GM21723 (cell line): ENCODE measurements at regions not wholly inside any gene's neighbourhood (a gene's known extent, or its start where the extent isn't known, plus 50 kb on each side); places are given as distances from the start of the nearest gene placed in this dataset.

ENCODE experiments used
- ATAC-seq: cut with Tn5 transposase; IDR thresholded peaks from one replicate; pipeline ENCODE4 v1.9.1; 2021; ENCODE audit warnings: mild to moderate bottlenecking, moderate library complexity; ENCODE audit not compliant: unreplicated experiment

DNA sequence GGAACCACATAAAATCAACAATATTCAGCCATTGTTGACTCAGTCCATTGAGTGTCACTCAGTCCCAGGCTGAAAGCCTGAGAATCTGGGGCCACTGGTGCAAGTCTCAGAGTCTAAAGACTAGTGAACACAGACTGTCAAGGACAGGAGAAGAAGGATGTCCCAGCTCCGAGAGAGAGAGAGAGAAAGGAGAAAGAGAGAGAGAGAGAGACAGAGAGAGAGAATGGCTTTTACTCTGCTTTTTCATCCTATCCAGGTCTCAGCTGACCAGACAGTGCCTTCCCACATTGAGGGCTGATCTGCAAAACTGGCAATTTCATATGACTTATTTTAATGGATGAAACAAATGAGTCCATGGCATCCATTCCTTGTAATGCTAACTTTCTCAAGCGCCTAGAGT, 984.1 kb downstream of the UQCRFS1 start:
- ATAC-seq: no peak

DNA sequence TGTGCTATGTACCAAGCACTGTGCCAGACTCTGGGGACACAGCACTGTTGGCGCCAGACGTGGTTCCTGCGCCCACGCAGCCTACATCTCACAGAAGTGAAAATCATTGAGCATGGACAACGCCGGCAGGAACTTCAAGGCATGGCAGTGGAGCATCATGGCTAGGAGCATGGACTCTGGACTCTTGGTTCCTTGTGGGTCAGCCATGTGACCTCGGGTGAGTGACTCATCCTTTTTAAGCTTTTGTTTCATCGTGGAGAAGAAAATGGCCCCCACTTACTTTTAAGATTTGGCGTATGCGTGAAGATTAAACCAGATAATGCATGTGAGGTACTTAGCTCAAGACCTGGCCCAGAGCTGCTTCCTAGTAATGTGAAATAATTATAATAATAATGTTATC, 988.5 kb downstream of the UQCRFS1 start:
- ATAC-seq: no peak

GRCh38 chr19:28221736-28222135, 991.2 kb downstream of the UQCRFS1 start:
- no peak for ATAC-seq

GRCh38 chr19:28218728-28219127, 994.2 kb downstream of the UQCRFS1 start:
- ATAC-seq: no peak

DNA sequence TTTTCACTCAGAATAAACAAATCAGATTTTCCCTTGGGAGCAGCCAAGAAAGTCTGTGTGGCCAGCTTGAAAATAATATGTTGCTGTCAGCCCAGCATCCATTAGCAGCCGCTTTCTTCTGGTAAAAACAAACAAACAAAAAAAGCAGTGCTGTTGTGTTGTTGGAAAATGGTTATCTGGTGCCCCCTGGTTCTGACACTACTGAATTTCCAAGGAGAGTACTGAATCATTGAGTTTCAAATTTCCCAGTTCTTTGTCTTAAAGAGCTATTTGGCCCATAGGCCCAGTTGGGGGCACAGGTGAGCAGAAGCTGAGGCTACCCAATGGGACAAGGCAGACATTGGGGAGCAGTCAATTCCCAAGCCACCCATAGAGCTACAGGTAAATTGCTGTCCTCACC, 995.9 kb downstream of the UQCRFS1 start:
- ATAC-seq: no peak

GRCh38 chr19:28213470-28214082, 999.4 kb downstream of the UQCRFS1 start:
- ATAC-seq: no peak

DNA sequence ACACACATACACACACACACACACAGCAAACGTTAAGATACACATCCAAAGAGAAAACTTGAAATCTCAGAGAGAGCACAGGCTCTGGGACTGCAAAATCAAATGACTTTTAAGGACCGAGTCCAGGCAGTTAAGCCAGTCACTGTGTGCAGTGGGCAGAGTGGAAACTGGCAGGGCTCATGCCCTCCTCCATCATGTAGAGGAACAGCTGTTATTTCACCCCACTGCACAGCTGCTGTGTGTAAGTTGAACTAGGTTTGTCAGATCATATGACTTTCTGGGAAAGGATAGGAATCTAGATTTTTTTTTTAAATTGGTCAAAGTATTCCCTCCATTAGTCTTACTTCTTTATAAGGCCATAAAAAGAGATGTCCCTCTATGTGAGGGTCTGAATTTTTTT, 1002.1 kb downstream of the UQCRFS1 start:
- no peak for ATAC-seq

- no peak for ATAC-seq
Measured at GRCh38 chr19:28208745-28209144, 1004.2 kb downstream of the UQCRFS1 start.

DNA sequence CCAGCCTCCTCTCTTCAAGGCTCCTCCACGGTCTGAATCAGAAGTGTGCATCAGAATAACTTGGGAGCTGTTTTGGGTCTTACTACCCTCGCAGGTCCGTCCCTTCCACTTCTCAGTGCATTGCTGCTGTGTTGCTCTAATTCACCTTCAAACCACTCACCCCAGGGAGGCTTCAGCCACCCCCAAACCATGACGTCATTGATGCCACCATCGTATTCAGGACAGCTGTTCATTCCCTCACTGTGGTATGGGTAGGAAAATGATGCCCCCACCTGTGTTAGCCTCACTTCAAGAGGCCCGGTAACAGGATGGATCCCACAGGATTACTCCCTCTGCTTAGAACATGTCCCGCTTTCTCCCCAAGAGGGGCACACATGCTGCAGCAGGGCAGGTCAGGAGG, 1005.7 kb downstream of the UQCRFS1 start:
- no peak for ATAC-seq

GRCh38 chr19:28201462-28201943, 1011.4 kb downstream of the UQCRFS1 start:
- no peak for ATAC-seq

DNA sequence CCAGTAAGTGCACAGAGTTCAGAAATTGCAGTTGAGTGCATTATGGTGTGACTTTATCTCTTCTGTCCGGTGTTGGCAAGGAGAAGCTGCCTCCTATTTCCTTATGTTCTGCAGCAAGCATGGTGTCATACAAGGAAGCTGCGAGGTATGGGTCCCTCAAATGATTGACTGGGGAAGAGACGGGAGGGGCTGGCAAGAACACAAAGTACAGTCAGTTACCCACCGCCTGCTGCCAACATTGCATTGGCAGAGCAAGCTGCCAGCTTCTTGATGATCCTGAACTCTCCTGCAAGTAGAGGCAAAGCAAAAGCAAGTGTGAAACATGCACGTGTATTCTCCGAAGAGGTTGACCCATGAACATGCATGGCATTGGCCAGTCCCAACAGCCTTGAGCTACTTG, 1013.6 kb downstream of the UQCRFS1 start:
- ATAC-seq: no peak

GRCh38 chr19:28196961-28197360, 1016.0 kb downstream of the UQCRFS1 start:
- no peak for ATAC-seq

DNA sequence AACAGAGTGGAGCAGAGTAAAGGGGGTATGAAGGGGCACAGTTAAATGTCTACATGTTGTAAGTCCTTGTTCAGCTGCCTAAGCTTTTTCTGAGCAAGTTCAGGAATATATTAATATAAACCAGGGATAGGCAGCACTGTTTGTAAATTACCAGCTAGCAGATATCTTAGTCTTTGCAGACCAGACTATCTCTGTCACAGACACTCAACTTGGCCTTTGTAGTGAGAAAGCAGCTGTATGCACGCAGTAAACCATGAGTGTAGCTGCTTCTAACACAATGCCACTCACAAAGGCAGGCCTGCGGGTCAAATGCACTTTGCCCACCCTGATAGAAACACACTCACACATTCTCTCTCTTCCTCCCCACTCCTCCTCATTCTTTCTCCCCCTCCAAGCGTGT, 1016.9 kb downstream of the UQCRFS1 start:
- ATAC-seq: no peak

DNA sequence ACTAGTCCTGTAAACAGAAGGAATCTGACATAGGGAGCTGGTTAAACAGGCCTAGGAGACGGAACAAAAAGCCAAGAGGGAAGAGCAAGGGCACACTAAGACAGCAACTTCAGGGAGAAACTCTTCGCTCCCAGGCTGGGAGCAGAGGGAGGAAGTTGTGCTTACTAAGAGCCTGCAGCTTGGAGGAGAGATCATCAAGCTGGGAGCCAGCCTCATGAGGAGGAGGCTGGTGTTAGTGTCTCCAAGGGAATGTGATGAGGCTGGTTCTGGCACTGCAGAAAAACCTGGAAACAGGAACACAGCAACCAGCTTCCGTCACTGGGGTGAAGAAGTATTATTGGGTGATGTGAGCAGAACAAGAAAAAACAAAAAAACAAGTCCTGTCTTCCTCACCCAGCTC, 1027.3 kb downstream of the UQCRFS1 start:
- no peak for ATAC-seq

- ATAC-seq: no peak
Measured at GRCh38 chr19:28184997-28185396, 1028.0 kb downstream of the UQCRFS1 start.

DNA sequence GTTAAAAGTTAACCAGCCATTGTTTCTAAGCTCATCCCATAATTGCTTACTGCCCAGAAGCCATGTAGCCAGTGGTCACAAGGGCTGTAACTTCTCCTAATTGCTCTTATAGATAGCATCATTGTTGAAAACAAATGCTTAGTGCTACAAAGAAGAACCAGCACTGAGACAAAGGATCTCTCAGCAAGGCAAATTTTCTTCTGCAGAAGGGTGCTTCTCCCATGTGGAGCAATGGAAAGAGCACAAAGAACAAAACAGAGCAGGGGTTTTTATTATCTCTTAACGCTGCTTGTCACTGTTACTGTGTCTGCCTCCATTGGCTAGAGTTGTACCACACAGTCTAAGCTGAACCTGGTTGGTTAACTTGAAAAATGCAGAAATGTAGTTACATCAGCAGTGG, 1036.8 kb downstream of the UQCRFS1 start:
- ATAC-seq: no peak

DNA sequence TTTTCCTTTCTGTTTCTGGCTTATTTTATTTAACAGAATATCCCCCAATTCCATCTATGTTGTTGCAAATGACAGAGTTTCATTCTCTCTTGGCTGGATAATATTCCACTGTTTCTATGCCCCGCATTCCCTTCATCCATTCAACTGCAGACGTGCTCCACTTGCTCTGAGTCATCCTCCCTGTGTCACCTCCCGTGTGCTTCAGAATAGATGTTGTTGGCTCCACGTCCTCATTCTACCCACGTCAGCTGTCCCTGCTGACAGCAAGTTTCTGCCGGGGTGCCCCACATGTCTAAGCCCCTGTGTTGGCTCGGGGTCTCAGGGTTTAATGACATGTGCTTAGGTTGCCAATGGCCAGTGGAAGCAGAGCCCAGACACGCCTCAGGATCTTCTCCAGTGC, 1041.0 kb downstream of the UQCRFS1 start:
- no peak for ATAC-seq

DNA sequence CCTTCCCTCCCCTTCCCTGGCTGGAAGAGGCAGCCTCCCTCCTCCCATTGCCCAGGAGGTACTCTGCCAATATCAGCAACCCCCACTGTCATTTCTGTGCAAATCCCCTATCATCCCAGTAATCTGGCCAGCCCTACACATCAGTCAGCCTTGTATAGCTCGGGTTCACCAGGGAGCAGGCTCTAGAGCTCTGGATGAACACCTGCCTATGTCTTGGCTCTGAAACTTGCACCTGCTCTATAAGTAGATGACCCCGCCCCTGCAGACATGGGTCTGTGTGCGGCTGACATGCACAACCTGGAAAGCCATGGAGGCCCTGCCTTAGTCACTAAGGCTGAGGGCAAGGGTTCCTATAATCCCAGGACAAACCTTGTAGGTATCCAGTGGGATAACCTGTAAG, 1042.9 kb downstream of the UQCRFS1 start:
- ATAC-seq: no peak

DNA sequence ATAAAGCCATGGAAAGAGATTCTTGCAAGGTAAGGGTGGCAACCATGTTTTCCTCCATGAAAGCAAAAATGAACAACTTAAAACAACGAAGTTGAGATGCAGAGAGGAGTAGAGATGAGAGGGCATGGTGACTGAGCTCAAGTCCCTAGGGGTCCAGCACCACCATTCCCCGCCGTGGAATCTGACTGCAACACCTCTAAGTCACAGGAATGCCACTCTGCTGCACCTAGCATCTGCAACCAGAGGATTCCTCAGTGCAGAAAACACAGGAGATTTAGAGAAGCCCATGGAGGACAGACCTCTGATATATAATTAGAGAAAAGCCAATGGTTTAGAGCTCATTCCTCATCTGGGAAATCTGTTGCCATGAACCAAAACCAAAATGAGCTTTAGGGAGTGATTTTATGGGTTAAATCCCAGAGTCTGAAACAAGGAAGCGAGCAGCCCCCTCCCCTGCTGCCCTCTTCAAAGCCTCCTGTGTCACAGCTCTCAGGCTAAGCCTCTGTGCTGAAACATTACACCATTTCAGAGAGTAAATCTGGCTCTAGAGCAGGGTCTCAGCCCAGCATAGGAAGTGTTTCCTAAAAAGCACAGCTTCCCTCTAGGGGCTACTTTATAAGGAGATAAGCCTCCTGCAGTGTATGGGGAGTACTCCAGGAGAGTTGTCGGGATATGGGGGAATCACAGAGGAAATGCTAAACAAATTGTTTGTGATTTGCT, 1043.6 kb downstream of the UQCRFS1 start:
- ATAC-seq: no peak

GRCh38 chr19:28168557-28168956, 1044.4 kb downstream of the UQCRFS1 start:
- ATAC-seq: no peak

- no peak for ATAC-seq
Measured at GRCh38 chr19:28166025-28166424, 1046.9 kb downstream of the UQCRFS1 start.

- no peak for ATAC-seq
Measured at GRCh38 chr19:28164214-28164613, 1048.7 kb downstream of the UQCRFS1 start.

DNA sequence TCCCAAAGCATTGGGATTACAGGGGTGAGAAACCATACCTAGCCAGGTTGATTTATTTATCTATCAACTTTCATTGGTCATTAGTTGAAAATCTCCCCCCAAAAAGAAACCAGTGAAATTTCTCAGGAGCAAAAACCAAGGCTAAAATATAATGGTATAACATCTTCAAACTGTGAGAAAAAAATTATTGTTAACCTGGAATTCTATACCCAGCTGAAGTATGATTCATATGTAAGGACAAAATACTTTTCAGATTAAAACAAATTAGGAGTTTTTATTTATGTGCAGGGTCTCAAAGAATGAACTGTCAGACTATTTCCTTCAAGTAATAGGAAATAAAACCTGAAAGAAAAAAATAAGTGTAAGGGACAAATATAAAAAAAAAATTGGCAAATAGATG, 1053.9 kb downstream of the UQCRFS1 start:
- ATAC-seq: no peak
